GM18507 (cell line): ENCODE measurements at regions not wholly inside any gene's neighbourhood (a gene's known extent, or its start where the extent isn't known, plus 50 kb on each side); places are given as distances from the start of the nearest gene placed in this dataset.

Experiments
- DNase-seq: peaks from one replicate; pipeline ENCODE4 v3.0.0; 2011; ENCODE audit warnings: low read depth; ENCODE audit not compliant: insufficient read length; ENCODE audit errors: extremely low spot score
- FAIRE-seq: peaks from 2 replicates; lab custom pipeline; 2011; peaks lifted over from hg19 to GRCh38; lab: Jason Lieb, UNC

DNA sequence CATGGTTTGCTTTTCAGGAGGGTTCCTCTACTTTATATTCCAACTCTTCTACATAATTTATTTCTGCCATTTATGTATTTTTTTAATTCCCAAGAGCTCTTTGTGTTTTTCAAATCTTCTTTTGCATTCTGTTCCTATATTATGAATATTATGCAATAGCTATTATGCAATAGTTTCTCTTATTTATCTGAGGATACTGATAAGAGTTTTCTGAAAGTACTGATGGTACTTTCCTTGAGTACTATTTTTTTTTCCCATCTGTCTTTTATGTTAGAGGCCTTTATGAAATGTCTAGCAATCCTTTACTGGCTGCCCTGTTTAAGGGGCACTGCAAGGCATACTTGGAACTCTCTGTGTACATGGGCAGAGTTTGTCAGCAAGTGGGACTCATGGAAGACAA, 93.4 kb downstream of the SLC41A2 start:
- DNase-seq (no peak), FAIRE-seq (no peak)

DNA sequence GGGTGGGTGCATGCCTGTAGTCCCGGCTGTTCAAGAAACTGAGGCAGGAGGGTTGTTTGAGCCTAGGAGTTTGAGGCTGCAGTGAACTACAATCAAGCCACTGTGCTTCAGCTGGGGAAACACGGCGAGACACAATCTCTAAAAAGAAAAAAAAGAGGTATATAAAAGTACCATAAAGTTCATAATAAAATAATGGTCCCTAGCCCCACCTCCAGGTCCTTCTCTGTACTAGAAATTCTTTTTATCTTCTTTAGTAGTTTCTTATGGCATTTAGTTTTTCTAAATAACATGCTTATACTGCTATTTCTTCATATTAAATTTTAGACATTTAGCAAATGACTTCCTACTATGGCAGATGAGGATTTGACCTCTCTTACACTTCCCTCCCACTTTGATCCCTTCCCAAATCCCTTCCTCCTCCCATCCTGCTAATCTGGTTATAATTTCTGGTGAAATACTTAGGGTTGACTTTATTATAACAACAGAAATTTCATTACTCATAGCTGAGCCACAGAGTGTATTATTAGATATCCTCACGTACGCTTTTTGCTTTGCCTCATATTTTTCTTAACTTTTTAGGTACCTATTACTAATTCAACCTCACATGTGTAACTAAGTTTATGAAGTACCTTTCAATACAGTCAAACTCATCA, 94.7 kb downstream of the SLC41A2 start:
- DNase-seq (no peak), FAIRE-seq (no peak)

- DNase-seq (no peak), FAIRE-seq (no peak)
Measured at GRCh38 chr12:104858611-104859543, 99.2 kb downstream of the SLC41A2 start.

DNA sequence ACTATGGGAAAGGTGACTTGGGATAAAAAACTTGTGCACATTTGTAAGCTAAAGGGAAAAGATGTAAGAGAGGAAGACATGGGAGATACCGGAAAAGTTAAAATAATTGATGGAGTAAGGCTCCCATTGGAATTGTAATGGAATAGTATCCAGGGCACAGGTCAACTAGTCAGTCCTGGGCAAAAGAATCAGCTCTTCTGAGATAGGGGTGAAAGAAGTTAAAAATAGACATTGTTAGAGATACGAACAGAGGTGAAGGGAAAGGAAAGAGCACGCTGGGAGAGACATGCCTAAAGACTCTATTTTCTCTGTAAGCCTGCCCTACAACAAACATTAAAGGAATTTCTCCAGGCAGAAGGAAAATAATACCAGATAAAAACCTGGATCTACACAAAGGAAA, 101.6 kb downstream of the SLC41A2 start:
- FAIRE-seq: no peak
- DNase-seq: no peak

- DNase-seq (no peak), FAIRE-seq (no peak)
Measured at GRCh38 chr12:104855599-104855998, 102.5 kb downstream of the SLC41A2 start.

DNA sequence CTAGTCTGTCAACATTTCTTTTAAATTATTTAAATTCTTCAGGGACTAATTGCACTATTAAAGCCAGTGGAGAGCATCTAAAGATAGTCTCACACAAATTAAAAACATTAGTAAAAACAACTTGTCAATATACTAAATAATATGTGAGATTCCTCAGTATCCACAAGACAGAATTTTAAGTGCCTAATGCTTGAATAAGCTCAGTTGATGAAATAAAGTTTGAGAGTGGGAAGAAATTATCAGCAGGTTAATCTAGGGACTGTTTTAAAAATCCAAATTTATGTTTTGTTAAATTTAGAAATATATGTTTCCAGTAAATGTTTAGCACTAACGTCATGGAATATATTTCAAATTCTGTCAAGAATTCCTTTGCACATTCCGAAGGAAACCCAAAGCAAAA, 105.2 kb downstream of the SLC41A2 start:
- DNase-seq (no peak), FAIRE-seq (no peak)

GRCh38 chr12:104852102-104852501, 106.0 kb downstream of the SLC41A2 start:
- DNase-seq: no peak
- no peak for FAIRE-seq

- DNase-seq (no peak), FAIRE-seq (no peak)
Measured at GRCh38 chr12:104850781-104851180, 107.3 kb downstream of the SLC41A2 start.

- no peak for DNase-seq
- FAIRE-seq: peak; percentile 68
Measured at GRCh38 chr12:104846056-104846767, 111.9 kb downstream of the SLC41A2 start.

DNA sequence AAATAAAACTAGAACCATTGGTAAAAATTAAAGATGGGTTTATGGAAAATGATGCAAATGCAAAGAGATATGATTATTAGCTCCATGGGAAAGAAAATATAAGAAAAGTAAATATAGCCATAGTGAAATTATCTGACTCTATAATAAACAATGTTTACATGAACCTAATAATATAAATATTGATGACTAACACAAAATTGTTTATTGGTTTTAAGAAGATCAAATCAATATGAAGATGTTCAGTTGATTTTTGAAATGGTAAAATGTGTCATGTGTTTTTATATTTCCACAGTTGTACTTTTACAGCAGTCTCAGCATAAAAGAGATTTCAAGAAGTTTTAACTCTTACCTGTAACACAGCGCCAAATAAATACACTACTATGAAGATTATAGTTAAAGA, 114.0 kb downstream of the SLC41A2 start:
- DNase-seq: no peak
- FAIRE-seq: no peak

DNA sequence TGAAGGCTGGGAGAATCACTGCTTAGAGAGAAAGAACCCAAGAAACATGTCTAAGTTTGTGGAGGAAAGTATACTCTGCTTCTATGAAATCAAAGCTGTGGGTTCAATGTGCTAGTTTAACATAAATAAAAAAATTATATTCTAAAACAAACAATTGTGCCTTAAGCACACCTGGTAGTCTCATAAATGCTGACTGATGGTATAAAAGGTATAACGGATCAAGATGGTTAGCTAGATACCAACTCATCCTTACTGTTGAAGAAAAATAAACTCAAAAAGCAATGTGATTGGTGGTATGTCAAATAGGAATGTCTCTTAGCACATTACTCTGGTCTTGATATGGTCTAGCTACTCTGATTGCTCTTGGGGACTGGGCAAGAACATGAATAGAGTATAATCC, 117.8 kb downstream of the SLC41A2 start:
- DNase-seq (no peak), FAIRE-seq (no peak)

DNA sequence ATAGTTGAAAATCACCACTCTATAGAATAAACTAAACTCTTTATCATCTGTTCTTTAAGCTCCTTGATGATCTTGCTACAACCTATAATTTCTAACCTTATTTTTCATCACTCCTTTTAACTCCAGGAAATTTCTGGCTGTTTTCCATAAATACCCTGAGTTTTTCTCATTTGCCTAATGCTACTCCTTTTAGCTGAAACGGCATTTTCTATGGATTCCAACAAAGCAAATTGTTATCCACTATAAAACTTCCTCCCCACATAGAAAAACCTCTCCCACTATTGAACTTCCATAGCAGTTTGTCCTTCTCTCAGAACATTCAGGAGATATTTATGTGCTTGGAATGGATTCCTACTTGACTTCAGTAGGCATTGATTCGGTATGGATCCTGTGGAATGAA, 122.8 kb downstream of the SLC41A2 start:
- DNase-seq: no peak
- FAIRE-seq: no peak

DNA sequence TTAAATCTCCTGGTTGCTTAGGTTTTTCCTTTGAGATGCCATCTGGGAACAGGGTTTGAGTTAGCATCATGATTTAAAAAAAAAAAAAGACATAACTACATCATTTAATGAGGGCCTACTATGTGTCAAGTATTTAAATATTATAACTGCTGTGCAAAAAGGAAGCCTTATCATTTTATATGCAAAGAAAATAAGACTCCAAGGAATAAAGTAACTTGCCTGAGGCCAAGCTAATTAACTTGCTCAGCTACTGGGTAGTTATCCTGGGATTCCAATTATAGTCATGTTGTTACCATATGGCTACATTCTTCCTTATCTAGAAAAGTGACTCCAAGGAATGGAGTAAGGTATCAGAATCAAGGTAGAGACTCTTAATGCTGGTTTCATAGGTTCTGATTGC, 123.5 kb downstream of the SLC41A2 start:
- DNase-seq: no peak
- no peak for FAIRE-seq

DNA sequence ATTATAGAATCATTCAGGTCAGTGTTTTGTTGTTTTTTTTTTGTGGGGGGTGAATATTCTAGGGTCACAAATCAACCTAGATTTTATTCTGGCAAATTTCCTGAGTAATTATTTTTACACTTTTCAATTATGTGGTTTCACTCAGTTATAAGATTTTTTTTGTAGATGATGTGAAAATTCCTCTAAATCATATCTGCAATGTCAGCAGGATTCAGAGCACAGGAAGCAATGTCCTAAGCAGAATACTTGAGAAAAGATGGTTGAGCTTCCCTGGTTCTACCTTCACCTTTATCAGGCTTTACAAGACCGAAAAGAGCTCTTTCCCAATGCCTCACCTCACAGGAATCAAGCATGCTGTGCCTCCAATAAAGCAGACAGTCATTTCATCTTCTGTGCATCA, 124.3 kb downstream of the SLC41A2 start:
- DNase-seq (no peak), FAIRE-seq (no peak)

DNA sequence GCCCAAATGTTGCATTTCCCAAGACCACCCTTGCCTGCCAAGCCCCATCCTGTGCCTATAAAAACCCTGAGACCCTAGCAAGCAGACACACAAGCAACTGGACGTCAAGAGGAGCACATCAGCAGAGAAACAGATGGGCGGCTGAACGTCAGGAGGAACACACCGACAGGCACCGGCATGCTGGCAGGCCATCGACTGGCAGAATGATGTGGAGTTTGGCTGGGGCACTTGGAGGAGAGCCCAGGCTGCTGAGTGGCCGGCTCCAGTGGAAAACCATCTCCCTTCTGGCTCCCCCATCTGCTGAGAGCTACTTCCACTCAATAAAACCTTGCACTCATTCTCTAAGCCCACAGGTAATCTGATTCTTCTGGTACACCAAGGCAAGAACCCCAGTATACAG, 130.1 kb downstream of the SLC41A2 start:
- DNase-seq: no peak
- FAIRE-seq: no peak

GRCh38 chr12:104827587-104827986, 130.5 kb downstream of the SLC41A2 start:
- FAIRE-seq (no peak), DNase-seq (no peak)

DNA sequence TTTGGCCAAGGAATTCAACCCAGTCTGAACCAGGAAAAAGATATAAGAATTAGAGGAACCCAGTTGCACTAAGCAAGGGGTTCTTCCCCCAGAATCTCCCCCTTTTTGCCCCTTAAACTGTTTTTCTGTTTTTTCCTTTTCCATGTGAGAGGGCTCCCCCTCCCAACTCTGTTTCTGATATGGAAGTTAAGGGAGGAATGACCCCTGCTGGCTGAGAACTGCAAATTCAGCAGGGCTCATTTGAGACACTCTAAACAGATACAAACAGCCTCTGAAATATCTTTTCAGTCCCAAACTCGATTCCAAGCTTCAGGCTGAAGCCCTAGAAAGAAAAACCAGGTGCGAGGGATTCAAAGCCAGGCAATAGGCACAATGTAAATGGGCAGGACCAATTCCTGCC, 132.7 kb downstream of the SLC41A2 start:
- no peak for FAIRE-seq
- DNase-seq: no peak

DNA sequence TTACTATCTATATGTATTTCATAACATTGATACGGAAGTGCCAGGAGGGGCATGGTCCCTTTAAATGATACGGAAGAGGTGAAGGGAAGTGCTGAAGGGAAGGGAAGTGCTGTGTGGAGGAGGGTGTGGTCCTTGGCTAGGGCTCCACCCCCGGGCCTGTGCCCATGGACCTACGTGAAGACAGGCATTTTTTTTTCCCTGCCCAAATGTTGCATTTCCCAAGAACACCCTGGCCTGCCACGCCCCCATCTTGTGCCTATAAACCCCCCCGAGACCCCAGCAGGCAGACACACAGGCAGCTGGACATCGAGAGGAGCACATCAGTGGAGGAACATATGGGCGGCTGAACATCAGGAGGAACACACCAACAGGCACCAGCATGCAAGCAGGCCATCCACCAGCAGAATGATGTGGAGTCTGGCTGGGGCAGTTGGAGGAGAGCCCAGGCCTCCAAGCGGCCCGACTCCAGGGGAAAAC, 134.1 kb downstream of the SLC41A2 start:
- DNase-seq (no peak), FAIRE-seq (no peak)

- DNase-seq: no peak
- FAIRE-seq: no peak
Measured at GRCh38 chr12:104822941-104823340, 135.1 kb downstream of the SLC41A2 start.

GRCh38 chr12:104816845-104817503, 141.1 kb downstream of the SLC41A2 start:
- DNase-seq (no peak), FAIRE-seq (no peak)
